ENCODE measurements at regions not wholly inside any gene's neighbourhood (a gene's known extent, or its start where the extent isn't known, plus 50 kb on each side); places are given as distances from the start of the nearest gene placed in this dataset.

DNA sequence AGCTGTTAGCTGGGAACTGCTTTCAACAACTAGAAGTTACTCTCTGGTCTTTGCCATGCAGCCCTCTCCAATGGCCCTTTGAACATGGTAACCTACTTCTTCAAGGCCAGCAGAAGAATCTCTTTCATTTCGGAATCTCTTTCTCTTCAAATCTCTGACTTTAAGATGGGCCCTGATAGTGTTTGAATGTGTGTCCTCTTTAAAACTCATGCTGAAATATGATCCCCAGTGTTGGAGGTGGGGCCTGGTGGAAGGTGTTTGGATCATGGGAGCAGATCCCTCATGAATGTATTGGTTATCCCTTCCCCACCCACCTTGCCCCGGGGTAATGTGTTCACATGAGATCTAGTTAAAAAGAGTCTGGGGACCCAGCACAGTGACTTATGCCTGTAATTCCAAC, 54.5 kb upstream of the SOX13 start:
- TF ChIP-seq, protein P1, sequence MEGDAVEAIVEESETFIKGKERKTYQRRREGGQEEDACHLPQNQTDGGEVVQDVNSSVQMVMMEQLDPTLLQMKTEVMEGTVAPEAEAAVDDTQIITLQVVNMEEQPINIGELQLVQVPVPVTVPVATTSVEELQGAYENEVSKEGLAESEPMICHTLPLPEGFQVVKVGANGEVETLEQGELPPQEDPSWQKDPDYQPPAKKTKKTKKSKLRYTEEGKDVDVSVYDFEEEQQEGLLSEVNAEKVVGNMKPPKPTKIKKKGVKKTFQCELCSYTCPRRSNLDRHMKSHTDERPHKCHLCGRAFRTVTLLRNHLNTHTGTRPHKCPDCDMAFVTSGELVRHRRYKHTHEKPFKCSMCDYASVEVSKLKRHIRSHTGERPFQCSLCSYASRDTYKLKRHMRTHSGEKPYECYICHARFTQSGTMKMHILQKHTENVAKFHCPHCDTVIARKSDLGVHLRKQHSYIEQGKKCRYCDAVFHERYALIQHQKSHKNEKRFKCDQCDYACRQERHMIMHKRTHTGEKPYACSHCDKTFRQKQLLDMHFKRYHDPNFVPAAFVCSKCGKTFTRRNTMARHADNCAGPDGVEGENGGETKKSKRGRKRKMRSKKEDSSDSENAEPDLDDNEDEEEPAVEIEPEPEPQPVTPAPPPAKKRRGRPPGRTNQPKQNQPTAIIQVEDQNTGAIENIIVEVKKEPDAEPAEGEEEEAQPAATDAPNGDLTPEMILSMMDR (IDR thresholded peaks at IDR 0.05), result no peak
- TF ChIP-seq POLR2A (IDR thresholded peaks at IDR 0.05), result no peak

Data from adrenal gland (tissue), 5 donors.